AG10803 (cell line): ENCODE measurements at regions not wholly inside any gene's neighbourhood (a gene's known extent, or its start where the extent isn't known, plus 50 kb on each side); places are given as distances from the start of the nearest gene placed in this dataset.

ENCODE experiments used
- DNase-seq: peaks from one replicate; pipeline ENCODE4 v3.0.0; 2010; ENCODE audit warnings: low read depth
- H3K4me3 ChIP-seq: 2 replicates; pipeline ENCODE4 v1.5.1; 2011; ENCODE audit warnings: mild to moderate bottlenecking, low read length, control low read depth
- TF ChIP-seq, protein P1 (sequence below): conservative IDR thresholded peaks from 2 replicates; pipeline ENCODE4 v1.5.1; 2011; ENCODE audit warnings: mild to moderate bottlenecking, low read length, control low read depth, inconsistent platforms

DNA sequence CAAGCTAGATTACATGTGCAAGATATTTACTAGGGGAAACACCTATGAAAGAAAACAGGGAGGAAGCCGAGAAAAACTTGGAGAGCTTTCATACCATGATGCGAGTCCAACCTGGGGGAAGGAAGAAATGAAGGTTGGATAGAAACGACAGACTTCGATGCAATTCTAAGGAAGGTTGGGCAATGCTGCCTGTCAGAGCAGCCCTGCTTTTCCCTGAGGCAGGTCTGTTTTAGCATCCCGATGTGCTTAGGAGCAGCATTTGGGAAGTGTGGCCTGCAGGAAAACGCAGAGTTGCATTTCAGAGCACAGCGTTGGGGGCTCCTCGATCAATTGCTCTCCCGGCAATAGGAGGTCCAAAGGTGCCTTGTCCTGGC is 91.9 kb upstream of the DTNBP1 start:
- no peak overlapping the region for H3K4me3 ChIP-seq
- TF ChIP-seq, protein P1, sequence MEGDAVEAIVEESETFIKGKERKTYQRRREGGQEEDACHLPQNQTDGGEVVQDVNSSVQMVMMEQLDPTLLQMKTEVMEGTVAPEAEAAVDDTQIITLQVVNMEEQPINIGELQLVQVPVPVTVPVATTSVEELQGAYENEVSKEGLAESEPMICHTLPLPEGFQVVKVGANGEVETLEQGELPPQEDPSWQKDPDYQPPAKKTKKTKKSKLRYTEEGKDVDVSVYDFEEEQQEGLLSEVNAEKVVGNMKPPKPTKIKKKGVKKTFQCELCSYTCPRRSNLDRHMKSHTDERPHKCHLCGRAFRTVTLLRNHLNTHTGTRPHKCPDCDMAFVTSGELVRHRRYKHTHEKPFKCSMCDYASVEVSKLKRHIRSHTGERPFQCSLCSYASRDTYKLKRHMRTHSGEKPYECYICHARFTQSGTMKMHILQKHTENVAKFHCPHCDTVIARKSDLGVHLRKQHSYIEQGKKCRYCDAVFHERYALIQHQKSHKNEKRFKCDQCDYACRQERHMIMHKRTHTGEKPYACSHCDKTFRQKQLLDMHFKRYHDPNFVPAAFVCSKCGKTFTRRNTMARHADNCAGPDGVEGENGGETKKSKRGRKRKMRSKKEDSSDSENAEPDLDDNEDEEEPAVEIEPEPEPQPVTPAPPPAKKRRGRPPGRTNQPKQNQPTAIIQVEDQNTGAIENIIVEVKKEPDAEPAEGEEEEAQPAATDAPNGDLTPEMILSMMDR, result no peak
- no peak for DNase-seq

DNA sequence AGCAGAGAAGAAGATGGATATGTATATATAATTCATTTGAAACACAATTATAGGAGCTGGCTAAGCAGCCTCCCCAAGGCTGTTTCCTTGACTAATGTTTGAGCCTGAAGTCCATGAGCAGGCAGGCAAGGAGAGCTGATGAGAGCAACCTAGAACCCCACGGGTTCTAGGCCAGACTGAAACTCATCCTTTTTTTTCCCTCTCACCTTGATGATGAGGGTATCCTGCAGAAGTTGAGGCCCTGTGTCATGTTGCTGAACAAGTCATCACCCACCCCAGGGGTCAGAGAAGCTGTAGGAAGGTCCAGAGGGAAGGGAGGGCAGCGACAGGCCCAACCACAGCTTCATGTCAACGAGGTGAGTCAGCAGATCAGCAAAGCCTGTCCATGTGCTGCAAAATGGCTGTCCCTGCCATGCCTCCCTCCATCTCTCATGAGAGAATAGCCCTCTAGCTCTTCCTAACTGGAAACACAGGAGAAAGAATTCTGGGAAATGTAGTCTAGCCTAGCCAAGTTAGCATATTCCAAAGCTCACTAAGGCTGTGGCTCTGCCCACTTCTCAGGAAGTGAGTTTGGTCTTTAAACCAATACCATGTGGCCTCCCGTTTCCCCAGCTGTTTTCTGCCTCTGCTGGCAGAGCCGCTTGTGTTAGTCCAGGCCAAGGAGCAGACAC is 91.3 kb upstream of the DTNBP1 start:
- TF ChIP-seq, protein P1, result no peak
- H3K4me3 ChIP-seq, result no peak overlapping the region
- peak; percentile 82 for DNase-seq

DNA sequence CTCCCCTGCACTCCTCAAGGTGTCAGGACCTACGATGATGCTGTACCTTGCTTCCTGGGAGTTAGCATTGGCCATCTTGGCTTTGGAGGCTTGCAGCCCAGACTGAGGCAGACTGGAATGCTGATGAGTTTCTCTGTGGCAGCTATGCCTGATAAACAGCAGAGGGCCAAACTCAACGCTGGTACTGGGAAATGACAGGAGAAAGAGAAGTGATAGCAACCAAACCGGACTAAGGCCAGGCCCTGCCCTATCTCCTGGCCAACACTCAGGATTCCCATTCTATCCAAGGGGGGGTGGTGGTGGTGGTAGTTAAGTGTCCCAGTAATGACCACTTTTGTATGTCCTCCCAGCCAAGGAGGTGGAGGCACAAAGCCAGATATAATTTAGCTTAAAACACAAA is 90.0 kb upstream of the DTNBP1 start:
- H3K4me3 ChIP-seq, result no peak overlapping the region
- DNase-seq, result peak; percentile 5
- TF ChIP-seq, protein P1, result peak; percentile 21; the same call in 1 of the 2 replicates

- H3K4me3 ChIP-seq, result no peak overlapping the region
- DNase-seq, result no peak
- TF ChIP-seq, protein P1, result no peak
Observed at GRCh38 chr6:15751721-15752350, 89.0 kb upstream of the DTNBP1 start.

- H3K4me3 ChIP-seq, result no peak overlapping the region
- DNase-seq, result no peak
- TF ChIP-seq, protein P1, result no peak
Observed at GRCh38 chr6:15748341-15748740, 85.5 kb upstream of the DTNBP1 start.

DNA sequence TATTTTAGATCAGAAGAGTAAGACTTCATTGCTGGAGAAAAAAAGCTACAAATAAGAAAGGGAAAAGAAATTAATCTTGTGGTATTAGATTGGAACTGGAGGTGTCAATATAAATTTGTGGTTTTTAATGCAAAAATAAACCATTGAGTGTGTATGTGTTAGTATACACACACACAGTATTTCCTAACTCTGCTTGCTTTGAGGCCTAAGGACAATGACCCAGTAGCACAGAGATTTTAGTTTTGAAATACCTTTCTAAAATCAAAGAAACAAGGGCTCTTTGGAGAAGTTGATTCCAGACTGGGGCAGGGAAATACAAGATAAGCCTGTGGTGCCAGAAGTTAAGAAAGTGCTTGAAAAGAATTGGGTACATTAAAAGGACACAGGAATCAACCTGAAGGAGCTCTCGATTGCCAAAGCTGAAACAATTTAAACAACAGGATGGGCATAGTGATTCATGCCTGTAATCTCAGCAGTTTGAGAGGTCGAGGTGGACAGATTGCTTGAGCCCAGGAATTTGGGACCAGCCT is 84.6 kb upstream of the DTNBP1 start:
- TF ChIP-seq, protein P1, result no peak
- H3K4me3 ChIP-seq, result no peak overlapping the region
- DNase-seq, result no peak

GRCh38 chr6:15745781-15746180 is 83.0 kb upstream of the DTNBP1 start:
- no peak for DNase-seq
- TF ChIP-seq, protein P1, result no peak
- no peak overlapping the region for H3K4me3 ChIP-seq
